ENCODE measurements at regions not wholly inside any gene's neighbourhood (a gene's known extent, or its start where the extent isn't known, plus 50 kb on each side); places are given as distances from the start of the nearest gene placed in this dataset.

DNA sequence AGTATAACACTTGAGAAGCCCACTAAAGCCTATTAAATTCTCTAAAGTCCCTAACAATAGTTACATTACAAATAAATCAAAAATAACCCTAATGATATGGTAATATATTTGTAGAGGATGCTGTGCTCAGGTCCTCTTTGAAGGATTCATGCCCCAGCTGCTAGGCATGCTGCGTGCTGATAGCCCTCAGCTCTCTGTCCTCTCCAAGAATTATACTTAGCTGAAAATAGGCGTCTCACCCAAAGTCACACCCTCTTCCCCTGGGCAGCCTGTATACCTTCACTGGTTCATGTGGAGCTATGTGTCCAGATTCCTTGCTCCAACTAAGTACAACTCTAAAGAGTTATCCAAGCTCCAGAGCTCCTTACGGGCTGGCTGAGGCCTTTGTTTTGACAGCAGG, 312.5 kb upstream of the ZNF385D start:
- TF ChIP-seq EZH2 (IDR thresholded peaks at IDR 0.05; ENCODE audit: borderline replicate concordance, low read depth, low read length, severe bottlenecking) = no peak
- Histone ChIP-seq H3K9me1 (replicated peaks; ENCODE audit: control insufficient read depth, extremely low read depth, insufficient read depth, low read length) (no peaks in the 10 kb centered on the region), H3K4me2 (ENCODE audit: insufficient read depth, low read length) (no peak overlapping the region), H3K9ac (replicated peaks; ENCODE audit: extremely low read depth, insufficient read depth, low read length) (no peak overlapping the region), H3K27me3 (ENCODE audit: control insufficient read depth in 2 of 2, insufficient read depth in 2 of 2, low read length in 2 of 2) (no peaks in the 10 kb centered on the region), H3K4me3 (replicated peaks in 1 of 3; ENCODE audit: insufficient read depth in 1 of 3, low read depth in 1 of 3, low read length in 3 of 3) (no peak overlapping the region), H3K4me1 (ENCODE audit: control insufficient read depth, extremely low read depth, insufficient read depth, low read length) (no peaks in the 10 kb centered on the region), H3K9me3 (replicated peaks; ENCODE audit: control insufficient read depth, insufficient read depth, low read length) (no peaks in the 10 kb centered on the region), H3K36me3 (ENCODE audit: control insufficient read depth in 2 of 2, extremely low read depth in 1 of 2, insufficient read depth in 2 of 2, low read length in 2 of 2) (no peaks in the 10 kb centered on the region), H4K20me1 (replicated peaks; ENCODE audit: control insufficient read depth, extremely low read depth, insufficient read depth, low read length) (no peaks in the 10 kb centered on the region), H3K27ac (ENCODE audit: insufficient read depth, low read depth, low read length) (no peak overlapping the region), H2AFZ (ENCODE audit: low read depth, low read length) (no peak overlapping the region), H3K79me2 (ENCODE audit: control insufficient read depth, insufficient read depth, low read length) (no peaks in the 10 kb centered on the region)
- POLR2A ChIA-PET = no interaction called here
- BruUV-seq (replicated peaks) = no TSS peak
- FAIRE-seq (no peak), DNase-seq (ENCODE audit: low read depth, low spot score) (no peak)
- dilution Hi-C loops (cut with MboI; ENCODE audit: extremely low pct_ligation_motif_present, low sequenced_read_pairs) = no loop called here
- intact Hi-C loops (cut with micrococcal nuclease) = no loop called here
- CTCF ChIA-PET = interaction anchor here (0.9 kb wide), 1 partner anchor 52 kb away, joined by 3 read pairs; no protein-coding TSS in a partner anchor

DNA sequence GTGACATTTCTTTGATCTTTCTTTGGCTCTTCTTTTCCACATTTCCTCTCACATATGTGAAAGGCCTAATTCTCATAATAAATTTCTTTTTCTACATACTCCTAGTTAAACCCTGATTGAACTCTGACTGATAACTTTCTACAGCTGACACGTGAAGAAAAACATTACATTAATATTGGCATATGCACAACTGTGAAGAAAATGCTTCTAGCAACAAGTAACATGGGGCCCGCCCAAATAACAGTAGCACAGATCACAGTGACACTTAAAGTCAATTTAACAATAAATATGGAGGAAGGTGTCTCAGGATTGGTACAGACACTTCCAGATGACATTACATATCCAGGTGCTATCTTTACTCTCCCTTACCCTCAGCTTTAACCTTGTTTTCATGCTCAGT, 317.6 kb upstream of the ZNF385D start:
- Histone ChIP-seq H3K79me2 (ENCODE audit: control insufficient read depth, insufficient read depth, low read length) (no peaks in the 10 kb centered on the region), H3K36me3 (ENCODE audit: control insufficient read depth in 2 of 2, extremely low read depth in 1 of 2, insufficient read depth in 2 of 2, low read length in 2 of 2) (no peaks in the 10 kb centered on the region), H3K9me1 (replicated peaks; ENCODE audit: control insufficient read depth, extremely low read depth, insufficient read depth, low read length) (no peaks in the 10 kb centered on the region), H3K9me3 (replicated peaks; ENCODE audit: control insufficient read depth, insufficient read depth, low read length) (no peaks in the 10 kb centered on the region), H3K4me1 (ENCODE audit: control insufficient read depth, extremely low read depth, insufficient read depth, low read length) (no peaks in the 10 kb centered on the region), H3K27me3 (ENCODE audit: control insufficient read depth in 2 of 2, insufficient read depth in 2 of 2, low read length in 2 of 2) (no peaks in the 10 kb centered on the region), H2AFZ (ENCODE audit: low read depth, low read length) (no peak overlapping the region), H3K9ac (replicated peaks; ENCODE audit: extremely low read depth, insufficient read depth, low read length) (no peak overlapping the region), H3K27ac (ENCODE audit: insufficient read depth, low read depth, low read length) (no peak overlapping the region), H4K20me1 (replicated peaks; ENCODE audit: control insufficient read depth, extremely low read depth, insufficient read depth, low read length) (no peaks in the 10 kb centered on the region), H3K4me3 (replicated peaks in 1 of 3; ENCODE audit: insufficient read depth in 1 of 3, low read depth in 1 of 3, low read length in 3 of 3) (no peak overlapping the region), H3K4me2 (ENCODE audit: insufficient read depth, low read length) (no peak overlapping the region)
- CTCF ChIA-PET = no interaction called here
- dilution Hi-C loops (cut with MboI; ENCODE audit: extremely low pct_ligation_motif_present, low sequenced_read_pairs) = no loop called here
- no TSS peak for BruUV-seq (replicated peaks)
- POLR2A ChIA-PET = no interaction called here
- DNase-seq (ENCODE audit: low read depth, low spot score) = no peak
- TF ChIP-seq GATA2 (IDR thresholded peaks at IDR 0.05; ENCODE audit: insufficient read depth, insufficient read length, low read depth, low read length) (no peak), EZH2 (IDR thresholded peaks at IDR 0.05; ENCODE audit: borderline replicate concordance, low read depth, low read length, severe bottlenecking) (no peak), POLR2AphosphoS5 (IDR thresholded peaks at IDR 0.05; ENCODE audit: insufficient read depth, low read depth, low read length) (no peak), POLR2A (IDR thresholded peaks at IDR 0.05; ENCODE audit: low read depth, low read length) (no peak), FOS (IDR thresholded peaks at IDR 0.05; ENCODE audit: borderline replicate concordance, insufficient read depth, low read length) (no peak), MYC (IDR thresholded peaks at IDR 0.05; ENCODE audit: low read depth, low read length) (no peak), JUN (IDR thresholded peaks at IDR 0.05; ENCODE audit: borderline replicate concordance, insufficient read depth, insufficient read length, low read depth) (no peak)
- TF ChIP-seq, protein P1, sequence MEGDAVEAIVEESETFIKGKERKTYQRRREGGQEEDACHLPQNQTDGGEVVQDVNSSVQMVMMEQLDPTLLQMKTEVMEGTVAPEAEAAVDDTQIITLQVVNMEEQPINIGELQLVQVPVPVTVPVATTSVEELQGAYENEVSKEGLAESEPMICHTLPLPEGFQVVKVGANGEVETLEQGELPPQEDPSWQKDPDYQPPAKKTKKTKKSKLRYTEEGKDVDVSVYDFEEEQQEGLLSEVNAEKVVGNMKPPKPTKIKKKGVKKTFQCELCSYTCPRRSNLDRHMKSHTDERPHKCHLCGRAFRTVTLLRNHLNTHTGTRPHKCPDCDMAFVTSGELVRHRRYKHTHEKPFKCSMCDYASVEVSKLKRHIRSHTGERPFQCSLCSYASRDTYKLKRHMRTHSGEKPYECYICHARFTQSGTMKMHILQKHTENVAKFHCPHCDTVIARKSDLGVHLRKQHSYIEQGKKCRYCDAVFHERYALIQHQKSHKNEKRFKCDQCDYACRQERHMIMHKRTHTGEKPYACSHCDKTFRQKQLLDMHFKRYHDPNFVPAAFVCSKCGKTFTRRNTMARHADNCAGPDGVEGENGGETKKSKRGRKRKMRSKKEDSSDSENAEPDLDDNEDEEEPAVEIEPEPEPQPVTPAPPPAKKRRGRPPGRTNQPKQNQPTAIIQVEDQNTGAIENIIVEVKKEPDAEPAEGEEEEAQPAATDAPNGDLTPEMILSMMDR (IDR thresholded peaks at IDR 0.05; ENCODE audit: extremely low read depth in 1 of 2, insufficient read depth in 1 of 2, low read depth in 1 of 2, low read length in 2 of 2) = no peak
- TF ChIP-seq, protein P2, sequence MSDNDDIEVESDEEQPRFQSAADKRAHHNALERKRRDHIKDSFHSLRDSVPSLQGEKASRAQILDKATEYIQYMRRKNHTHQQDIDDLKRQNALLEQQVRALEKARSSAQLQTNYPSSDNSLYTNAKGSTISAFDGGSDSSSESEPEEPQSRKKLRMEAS (IDR thresholded peaks at IDR 0.05; ENCODE audit: insufficient read depth, insufficient read length) = no peak
- FAIRE-seq = no peak
- intact Hi-C loops (cut with micrococcal nuclease) = no loop called here

All from endothelial cell of umbilical vein (primary cell).